TTC549 (cell line): ENCODE measurements at regions not wholly inside any gene's neighbourhood (a gene's known extent, or its start where the extent isn't known, plus 50 kb on each side); places are given as distances from the start of the nearest gene placed in this dataset.

Experiments
- FAIRE-seq: peaks from 2 replicates; lab custom pipeline; 2012; peaks lifted over from hg19 to GRCh38; lab: Jason Lieb, UNC

GRCh38 chr6:41474213-41474933, 71.8 kb upstream of the FOXP4 start:
- FAIRE-seq = no peak

GRCh38 chr6:41475164-41475563, 71.0 kb upstream of the FOXP4 start:
- no peak for FAIRE-seq

- no peak for FAIRE-seq
Measured at GRCh38 chr6:41475737-41476357, 70.3 kb upstream of the FOXP4 start.

- no peak for FAIRE-seq
Measured at GRCh38 chr6:41476401-41476800, 69.8 kb upstream of the FOXP4 start.

GRCh38 chr6:41477572-41477971, 68.6 kb upstream of the FOXP4 start:
- FAIRE-seq = no peak

GRCh38 chr6:41483943-41484342, 62.2 kb upstream of the FOXP4 start:
- no peak for FAIRE-seq

GRCh38 chr6:41487860-41488432, 58.2 kb upstream of the FOXP4 start:
- FAIRE-seq = no peak

GRCh38 chr6:41488433-41489119, 57.6 kb upstream of the FOXP4 start:
- no peak for FAIRE-seq

GRCh38 chr6:41489120-41489851, 56.9 kb upstream of the FOXP4 start:
- no peak for FAIRE-seq

- no peak for FAIRE-seq
Measured at GRCh38 chr6:41492261-41492891, 53.8 kb upstream of the FOXP4 start.

- FAIRE-seq = no peak
Measured at GRCh38 chr6:41494212-41495110, 51.7 kb upstream of the FOXP4 start.
